WERI-Rb-1 (cell line): ENCODE measurements at regions not wholly inside any gene's neighbourhood (a gene's known extent, or its start where the extent isn't known, plus 50 kb on each side); places are given as distances from the start of the nearest gene placed in this dataset.

Source experiments
- DNase-seq: peaks from one replicate; pipeline ENCODE4 v3.0.0-alpha.2; 2020
- H3K27ac ChIP-seq: fragments of 250-450 bp; sonication (Bioruptor Pico); 2 replicates; pipeline ENCODE4 v1.5.1; 2020; ENCODE audit warnings: mild to moderate bottlenecking, moderate library complexity
- H3K27me3 ChIP-seq: fragments of 250-450 bp; sonication (Bioruptor Pico); 2 replicates; pipeline ENCODE4 v1.5.1; 2021; ENCODE audit warnings: mild to moderate bottlenecking, low read depth, moderate library complexity; ENCODE audit not compliant: insufficient read depth, severe bottlenecking
- H3K36me3 ChIP-seq: fragments of 250-450 bp; sonication (Bioruptor Pico); 2 replicates; pipeline ENCODE4 v1.5.1; 2020; ENCODE audit warnings: mild to moderate bottlenecking, moderate library complexity
- H3K4me3 ChIP-seq: 2 replicates; pipeline ENCODE4 v1.5.1; 2011; ENCODE audit warnings: low read depth, mild to moderate bottlenecking, control low read depth, low read length
- H3K9me3 ChIP-seq: fragments of 250-450 bp; sonication (Bioruptor Pico); 2 replicates; pipeline ENCODE4 v1.5.1; 2021; ENCODE audit warnings: mild to moderate bottlenecking, moderate library complexity; ENCODE audit not compliant: severe bottlenecking
- CTCF ChIP-seq: IDR thresholded peaks from 2 replicates; pipeline ENCODE4 v1.5.1; 2011; ENCODE audit warnings: low read depth, mild to moderate bottlenecking, control low read depth, inconsistent platforms, low read length

DNA sequence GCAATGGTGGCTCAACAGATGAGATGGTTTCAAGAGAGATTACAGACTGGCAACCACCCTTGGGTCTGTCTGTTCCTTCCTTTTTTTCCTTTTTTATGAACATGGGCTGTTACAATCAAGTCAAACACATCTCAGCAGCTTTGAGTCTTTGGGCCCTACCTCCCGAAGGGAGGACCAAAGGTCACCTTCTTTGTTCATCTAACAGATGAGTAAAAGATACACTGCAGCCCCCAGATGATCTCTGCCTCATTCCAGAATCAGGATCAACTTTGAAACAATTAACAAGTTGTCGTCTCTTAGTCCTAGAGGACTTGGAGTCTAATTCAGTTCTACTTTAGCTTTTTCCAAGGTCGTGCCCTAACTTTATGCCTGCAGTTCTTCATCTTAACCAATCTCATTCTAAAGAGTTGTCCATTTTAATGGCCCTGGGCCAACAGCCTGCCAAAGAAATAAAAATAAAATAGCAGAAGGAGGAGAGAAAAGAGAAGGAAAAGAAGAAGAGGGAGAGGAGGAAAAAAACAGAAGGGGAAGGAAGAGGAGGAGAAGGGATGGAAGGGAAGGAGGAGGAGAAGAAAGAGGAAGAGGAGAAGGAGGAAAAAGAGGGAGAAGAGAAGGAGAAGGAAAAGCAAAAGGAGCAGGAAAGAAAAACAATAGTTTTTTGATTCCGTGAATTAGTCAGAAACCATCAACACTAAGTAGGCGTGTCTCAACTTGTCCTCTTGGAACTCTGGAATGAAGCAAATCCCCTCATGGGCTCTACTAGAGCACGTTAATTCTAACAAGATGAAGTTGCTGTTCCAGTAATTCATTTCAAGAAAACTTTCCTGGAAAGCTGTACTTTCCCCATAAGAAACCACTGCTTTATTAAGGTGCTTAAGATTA lies 281.2 kb downstream of the FOXO1 start:
- Histone ChIP-seq H3K27ac (peak overlapping the region; percentile 53), H3K27me3 (no peaks in the 10 kb centered on the region), H3K4me3 (no peak overlapping the region), H3K9me3 (no peaks in the 10 kb centered on the region), H3K36me3 (no peaks in the 10 kb centered on the region)
- no peak for TF ChIP-seq CTCF
- no peak for DNase-seq

- TF ChIP-seq CTCF, result no peak
- H3K27me3 ChIP-seq, result no peaks in the 10 kb centered on the region
- H3K27ac ChIP-seq, result peak overlapping the region; percentile 44
- no peak for DNase-seq
- H3K36me3 ChIP-seq, result no peaks in the 10 kb centered on the region
- H3K4me3 ChIP-seq, result no peak overlapping the region
- no peaks in the 10 kb centered on the region for H3K9me3 ChIP-seq
Observed at GRCh38 chr13:40385858-40386180, 280.6 kb downstream of the FOXO1 start.

GRCh38 chr13:40386586-40386985 lies 279.9 kb downstream of the FOXO1 start:
- Histone ChIP-seq H3K4me3 (no peak overlapping the region), H3K27me3 (no peaks in the 10 kb centered on the region), H3K27ac (peak overlapping the region; percentile 44; the same call in 1 of the 2 replicates), H3K36me3 (no peaks in the 10 kb centered on the region), H3K9me3 (no peaks in the 10 kb centered on the region)
- TF ChIP-seq CTCF, result no peak
- peak; percentile 54 for DNase-seq

DNA sequence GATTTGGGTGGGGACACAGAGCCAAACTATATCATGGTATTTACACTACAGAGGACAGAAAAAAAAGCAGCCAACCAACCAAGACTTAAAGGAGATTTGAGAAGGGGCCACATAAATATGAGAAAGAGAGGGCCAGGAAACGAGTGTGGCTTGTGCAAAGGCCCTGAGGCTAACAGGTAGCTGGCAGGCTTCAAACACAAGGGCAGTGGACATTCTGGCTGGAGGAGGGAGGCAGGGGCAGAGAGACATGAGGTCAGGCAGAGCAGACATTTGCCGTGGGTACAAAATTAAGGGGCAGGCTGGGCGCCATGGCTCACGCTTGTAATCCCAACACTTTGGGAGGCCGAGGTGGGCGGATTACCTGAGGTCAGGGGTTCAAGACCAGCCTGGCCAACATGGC lies 278.7 kb downstream of the FOXO1 start:
- Histone ChIP-seq H3K36me3 (no peaks in the 10 kb centered on the region), H3K27ac (no peak overlapping the region), H3K4me3 (no peak overlapping the region), H3K9me3 (no peaks in the 10 kb centered on the region), H3K27me3 (no peaks in the 10 kb centered on the region)
- TF ChIP-seq CTCF, result no peak
- DNase-seq, result no peak

GRCh38 chr13:40388617-40389016 lies 277.8 kb downstream of the FOXO1 start:
- H3K27me3 ChIP-seq, result no peaks in the 10 kb centered on the region
- DNase-seq, result no peak
- TF ChIP-seq CTCF, result no peak
- H3K9me3 ChIP-seq, result no peaks in the 10 kb centered on the region
- H3K36me3 ChIP-seq, result no peaks in the 10 kb centered on the region
- no peak overlapping the region for H3K4me3 ChIP-seq
- H3K27ac ChIP-seq, result no peak overlapping the region
